HG02852 (cell line): ENCODE measurements at regions not wholly inside any gene's neighbourhood (a gene's known extent, or its start where the extent isn't known, plus 50 kb on each side); places are given as distances from the start of the nearest gene placed in this dataset.
A peak's percentile ranks its signal among the peaks of the same experiment; 100 is the strongest.
"Not testable (repeated sequence)": the region's sequence is repeated elsewhere in the genome, so short reads cannot be mapped to it uniquely, and the experiment has no call there.

ENCODE experiments used
- ATAC-seq: cut with Tn5 transposase; IDR thresholded peaks from one replicate; pipeline ENCODE4 v1.9.1; 2021; ENCODE audit warnings: mild to moderate bottlenecking, moderate library complexity; ENCODE audit not compliant: unreplicated experiment

DNA sequence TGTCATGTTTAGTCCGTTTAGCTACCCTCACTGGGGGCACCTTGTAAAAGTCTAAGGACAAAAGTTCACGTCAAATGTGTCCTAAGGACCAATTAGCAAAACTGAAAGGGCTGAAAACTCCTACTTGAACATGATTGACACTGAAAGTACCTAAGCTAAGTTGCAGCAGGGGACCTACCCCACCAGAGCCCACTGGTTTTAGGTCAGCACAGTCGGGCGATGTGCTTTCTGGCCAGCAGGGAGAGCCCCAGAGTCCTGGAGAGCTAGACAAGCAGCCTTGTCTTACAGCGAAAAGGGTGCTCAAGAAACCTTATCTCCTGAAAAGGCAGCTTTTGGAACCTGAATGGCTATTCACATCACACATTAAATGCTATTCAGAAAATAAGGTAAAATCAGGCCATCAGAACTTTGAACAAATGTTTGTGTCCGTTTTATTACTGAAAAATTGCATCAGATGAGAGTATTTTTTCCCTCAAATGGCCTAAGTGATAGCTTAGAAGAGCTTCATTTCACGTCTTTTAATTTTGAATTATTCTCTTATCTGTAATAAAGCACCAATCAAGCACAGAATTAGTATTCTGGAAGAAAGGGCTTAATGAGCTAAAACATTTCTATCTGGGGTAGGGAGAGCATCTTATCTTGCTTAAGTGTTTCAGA lies 52.2 kb upstream of the MKI67 start:
- no peak for ATAC-seq

DNA sequence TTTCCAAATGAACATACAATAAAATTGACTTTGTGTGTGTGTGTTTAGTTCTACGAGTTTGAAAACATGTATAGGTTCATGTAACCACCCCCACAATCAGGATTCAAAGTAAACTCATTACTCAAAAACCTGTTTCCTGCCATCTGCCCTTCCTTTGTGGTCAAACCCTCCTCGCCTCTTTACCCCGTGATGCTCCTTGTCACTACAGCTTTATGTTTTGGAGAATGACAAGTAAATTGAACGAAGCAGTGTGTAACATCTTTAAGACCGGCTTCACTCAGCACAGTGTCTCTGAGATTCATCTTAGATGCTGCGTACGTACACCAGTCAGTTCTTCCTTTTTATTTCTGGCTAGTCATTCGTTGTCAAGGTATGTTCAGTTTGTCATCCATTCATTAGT lies 54.6 kb upstream of the MKI67 start:
- no peak for ATAC-seq

DNA sequence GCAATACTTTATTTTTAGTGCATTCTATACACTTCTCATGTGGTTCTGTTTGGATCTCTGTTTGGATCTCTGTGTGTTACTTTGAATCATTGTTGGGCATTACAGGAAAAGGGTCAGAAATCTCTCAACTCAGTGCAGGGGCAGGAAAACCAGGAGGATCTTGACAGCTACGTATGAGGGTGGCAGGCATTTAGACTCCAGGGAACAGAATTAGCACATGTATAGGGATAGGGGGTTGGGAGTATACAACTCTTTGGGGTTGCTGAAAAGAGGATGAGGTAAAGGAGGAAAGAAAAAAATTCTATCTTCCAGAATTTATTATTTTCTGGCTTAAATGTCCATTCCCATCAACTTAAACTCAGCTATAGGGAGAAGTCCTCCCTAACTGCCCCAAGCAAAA lies 59.4 kb upstream of the MKI67 start:
- ATAC-seq, result no peak

DNA sequence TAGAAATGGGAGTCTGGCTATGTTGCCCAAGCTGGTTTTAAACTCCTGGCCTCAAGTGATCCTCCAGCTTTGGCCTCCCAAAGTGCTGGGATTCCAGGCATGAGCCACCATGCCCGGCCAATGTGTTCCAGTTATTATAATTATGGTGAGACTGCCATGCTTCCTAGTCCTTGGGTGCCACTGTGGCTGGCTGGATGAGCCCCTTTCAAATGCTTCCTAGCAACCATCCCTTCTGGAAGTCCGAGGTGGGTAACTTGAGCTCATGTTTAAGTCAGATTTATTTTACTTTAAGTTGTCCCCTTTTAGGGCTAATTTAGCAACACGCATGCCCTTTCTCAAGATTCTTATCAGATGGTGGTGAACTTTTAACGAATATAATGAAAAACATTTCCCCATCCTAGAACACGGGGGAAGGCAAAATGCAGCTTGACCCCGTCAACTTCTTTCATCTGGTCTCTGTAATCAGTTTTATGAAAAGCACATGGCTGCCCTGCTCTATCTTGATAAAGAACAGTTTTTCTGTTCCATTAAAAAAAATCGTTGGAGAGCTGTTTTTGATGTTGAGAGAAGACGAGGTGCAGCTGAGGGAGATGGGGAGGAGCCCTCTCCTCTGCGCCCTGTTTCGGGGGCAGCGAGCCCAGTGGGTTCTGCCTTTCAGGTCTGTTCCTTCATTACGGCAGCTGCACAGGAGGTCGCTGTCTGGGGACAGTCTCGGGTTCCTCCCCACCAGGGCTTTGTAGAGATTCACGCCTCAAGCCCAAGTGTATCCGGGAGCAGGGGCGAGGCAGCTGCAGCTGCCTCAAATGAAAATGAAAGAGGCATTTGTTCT lies 61.0 kb upstream of the MKI67 start:
- no peak for ATAC-seq

DNA sequence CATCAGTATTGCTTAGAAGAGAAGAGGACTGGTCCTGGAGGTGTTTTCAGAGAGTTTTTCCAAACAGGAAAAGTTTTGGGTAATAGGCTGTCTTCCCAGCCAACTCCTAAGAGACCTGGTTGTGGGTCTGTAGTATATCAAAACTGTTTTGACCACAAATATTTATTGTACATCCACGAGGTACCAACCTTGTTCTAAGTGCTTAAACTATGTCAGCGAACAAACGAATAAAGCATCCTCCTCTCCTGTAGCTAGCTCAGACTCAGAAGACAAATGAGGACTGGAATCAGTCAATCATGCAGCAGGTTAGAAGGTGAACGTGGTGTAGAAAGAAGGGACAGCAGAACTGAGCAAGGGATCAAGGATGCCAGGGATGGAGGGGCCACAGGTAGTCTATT lies 61.6 kb upstream of the MKI67 start:
- no peak for ATAC-seq

DNA sequence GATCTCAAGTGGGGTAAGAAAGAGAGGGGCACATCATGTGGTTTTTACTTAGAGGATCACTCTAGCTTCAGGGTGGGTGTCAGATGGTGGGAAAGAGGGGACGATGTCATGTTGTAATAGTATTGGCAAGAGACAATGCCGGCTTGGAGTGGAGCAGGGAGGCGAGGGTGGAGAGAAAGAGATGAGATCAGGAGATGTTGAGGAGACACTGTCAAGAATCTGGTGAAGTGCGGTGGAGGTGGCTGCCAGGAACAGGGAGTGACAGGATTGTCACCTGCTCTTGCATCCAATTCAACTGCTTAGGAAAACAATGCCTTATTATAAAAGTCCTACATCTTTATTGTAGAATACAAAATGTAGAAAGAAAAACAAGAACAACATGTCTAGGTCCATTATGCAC lies 63.0 kb upstream of the MKI67 start:
- ATAC-seq, result no peak

DNA sequence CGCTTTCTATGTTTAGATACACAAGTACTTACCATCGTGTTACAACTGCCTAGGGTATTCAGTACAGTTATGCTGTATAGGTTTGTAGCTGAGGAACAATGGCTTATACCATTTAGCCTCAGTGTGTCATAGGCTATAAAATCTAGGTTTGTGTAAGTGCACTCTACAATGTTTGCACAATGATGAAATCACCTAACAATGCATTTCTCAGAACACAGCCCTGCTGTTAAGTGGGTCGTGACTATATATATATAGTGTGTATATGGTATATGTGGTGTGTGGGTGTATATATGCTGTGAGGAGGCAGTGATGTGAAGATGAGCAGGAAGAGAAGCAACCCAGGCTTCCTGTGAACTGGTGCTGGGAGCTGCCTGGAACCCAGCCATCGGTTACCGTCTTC lies 65.6 kb upstream of the MKI67 start:
- ATAC-seq, result no peak

DNA sequence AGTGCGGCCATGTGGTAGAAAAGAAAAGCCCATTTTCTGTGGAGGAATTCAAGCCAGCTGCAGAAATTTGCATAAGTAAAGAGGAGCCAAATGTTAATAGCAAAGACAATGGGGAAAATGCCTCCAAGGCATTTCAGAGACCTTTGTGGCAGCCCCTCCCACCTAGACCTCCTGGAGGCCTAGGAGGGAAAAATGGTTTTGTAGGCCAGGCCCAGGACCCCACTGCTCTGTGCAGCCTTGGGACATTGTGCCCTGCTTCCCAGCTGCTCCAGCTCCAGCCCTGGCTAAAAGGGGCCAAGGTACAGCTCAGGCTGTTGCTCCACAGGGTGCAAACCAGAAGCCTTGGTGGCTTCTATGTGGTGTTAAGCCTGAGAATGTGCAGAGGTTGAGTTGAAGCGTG lies 75.6 kb upstream of the MKI67 start:
- not testable (repeated sequence) for ATAC-seq

DNA sequence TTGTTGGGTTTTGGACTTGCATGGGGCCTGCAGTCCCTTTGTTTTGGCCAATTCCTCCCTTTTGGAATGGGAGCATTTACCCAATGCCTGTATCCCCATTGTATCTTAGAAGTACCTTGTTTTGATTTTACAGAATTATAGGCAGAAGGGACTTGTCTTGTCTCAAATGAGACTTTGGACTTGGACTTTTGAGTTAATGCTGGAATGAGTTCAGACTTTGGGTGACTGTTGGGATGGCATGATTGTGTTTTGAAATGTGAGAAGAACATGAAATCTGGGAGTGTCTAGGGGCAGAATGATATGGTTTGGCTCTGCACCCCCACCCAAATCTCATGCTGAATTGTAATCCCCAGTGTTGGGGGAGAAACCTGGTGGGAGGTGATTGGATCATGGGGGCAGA lies 76.8 kb upstream of the MKI67 start:
- ATAC-seq, result no peak

DNA sequence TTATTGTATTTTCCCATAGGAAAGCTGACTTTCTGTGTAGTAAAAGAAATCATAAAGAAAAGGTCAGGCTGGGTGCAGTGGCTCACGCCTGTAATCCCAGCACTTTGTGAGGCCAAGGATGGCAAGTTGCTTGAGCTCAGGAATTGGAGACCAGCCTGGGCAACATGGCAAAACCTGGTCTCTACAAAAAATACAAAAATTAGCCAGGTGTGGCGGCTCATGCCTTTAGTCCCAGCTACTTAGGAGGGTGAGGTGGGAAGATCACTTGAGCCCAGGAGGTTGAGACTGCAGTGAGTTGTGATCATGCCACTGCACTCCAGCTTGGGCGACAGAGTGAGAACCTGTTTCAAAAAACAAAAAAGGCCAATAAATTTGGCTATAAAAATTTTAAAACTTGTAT lies 79.4 kb upstream of the MKI67 start:
- ATAC-seq, result not testable (repeated sequence)

DNA sequence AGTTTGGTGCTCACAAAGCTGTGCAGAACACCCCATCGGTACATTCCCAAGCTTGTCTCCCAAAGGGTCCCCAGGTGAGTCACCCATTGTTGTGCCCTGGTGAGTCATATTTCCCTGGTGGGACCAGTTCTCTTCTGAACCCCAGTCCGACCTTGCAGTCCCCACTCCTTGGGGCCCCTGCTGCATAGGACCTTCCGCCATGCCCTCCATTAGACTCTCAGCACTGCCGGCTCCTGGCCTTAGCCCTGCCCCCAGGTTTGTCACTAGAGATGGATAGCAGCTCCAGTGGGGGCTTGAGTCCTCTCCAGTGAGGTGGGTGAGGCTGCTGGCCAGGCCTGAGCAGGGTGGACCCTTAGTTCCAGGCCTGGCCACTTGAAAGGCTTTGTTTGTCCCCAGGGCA lies 80.5 kb upstream of the MKI67 start:
- ATAC-seq, result no peak

DNA sequence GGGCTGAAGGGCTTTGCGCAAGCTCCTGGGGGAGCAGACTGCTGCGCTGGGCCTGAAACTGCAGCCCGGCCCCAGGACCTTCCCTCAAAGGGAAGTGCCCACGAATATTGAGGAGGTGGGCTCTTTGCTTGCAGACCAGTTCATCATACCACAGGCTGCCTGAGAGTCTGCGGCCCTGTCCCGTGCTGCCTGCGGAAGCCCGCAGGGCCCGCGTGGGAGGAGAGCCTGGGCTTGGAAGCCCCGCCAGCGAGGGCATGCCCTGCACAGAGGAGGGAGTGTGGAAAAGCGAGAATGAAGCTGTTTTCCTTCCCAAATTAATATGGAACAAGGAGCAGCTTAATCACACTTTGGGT lies 83.6 kb upstream of the MKI67 start:
- ATAC-seq, result no peak

DNA sequence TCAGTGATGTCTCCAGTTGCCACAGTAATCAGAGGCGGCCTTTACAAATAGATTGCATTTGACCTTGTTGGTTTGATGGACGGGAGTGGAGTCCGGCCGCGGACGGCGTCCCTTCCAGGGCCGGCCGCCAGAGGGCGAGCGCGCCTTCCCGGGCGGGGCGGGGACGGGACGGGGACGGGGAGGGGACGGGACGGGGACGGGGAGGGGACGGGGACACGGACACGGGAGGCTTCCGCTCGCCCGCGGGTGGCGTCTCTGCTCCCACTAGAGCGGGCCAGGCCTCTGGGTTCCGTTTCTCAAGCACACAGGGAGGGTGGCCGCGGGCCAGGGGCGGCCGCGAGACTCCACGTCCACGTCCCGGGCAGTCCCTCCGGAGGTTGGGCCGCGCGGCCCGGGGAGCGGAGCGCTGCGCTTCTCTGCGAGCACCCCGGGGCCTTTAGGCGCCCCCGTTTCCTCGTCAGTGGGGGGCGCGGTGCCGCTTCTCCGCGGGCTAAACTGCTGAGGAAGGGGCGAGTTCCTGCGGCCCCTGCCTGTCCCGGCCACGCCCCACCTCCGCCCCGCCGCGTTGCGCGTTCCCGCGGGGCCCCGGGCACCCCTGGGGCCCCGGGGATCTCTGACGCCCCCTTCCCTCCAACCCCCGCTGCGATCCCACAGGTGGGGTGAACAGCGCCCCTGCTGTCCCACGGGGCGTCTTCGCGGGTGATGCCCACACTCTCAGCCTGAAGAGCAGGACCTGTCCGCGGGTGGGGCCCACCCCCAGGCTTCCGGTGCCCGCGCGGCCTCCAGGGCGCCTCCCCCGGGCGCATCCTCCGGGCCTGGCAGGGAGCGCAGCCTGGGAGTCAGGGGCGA lies 84.2 kb upstream of the MKI67 start:
- ATAC-seq, result peak; percentile 48

DNA sequence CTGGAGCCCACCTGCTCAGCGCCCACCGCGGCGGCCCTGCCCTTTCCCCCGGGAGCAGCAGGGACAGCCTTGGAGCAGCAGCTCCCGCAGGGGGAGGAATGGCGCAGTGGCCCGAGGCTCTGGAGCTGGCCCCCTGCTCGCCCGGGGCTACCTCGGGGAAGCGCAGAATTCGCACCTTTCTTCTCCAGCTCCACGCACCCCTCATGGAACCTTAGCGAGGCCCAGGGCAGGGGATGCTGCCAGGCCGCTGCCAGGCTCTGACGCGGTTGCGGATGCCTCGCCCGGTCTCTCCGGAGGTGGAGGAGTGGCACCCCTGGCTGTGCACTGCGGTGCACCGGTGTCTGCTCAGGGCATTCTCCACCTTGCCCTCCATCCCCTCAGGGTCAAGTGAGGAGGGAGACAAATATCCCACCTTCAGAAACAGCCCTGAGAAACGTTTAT lies 84.9 kb upstream of the MKI67 start:
- no peak for ATAC-seq

DNA sequence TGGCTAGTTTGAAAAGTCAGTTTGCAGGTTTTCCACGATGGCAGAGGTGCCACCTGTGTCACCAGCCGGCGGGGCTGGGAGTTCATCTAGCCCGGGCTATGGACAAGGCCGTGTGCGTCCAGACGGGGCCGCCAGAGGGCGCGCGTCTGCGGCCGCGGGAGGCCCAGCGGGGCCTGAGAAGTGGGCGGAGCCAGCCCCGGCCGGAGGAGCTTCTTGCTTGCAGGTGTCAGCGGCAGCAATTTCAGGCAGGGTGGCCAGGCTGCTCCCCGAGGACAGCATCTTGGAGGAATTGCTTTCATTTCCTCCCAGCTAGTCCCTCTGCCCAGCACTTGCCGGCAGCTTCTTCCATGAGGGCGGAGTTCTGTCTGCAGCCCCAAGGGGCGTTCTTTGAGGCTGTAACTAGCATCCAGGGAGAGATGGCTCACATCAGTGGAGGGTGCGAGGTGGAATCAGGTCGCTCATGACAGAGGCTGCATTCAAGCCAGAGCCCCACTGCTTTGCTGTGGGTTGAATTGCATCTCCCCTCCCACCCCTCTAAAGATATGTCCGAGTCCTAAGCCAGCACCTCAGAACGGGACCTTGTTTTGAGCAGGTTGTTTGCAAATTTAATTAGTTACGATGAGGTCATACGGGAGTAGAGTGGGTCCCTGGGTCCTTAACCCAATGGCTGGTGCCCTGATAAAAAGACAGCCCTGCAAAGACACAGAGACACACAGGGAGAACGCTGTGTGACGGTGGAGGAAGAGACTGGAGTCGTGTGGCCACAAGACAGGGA lies 85.9 kb upstream of the MKI67 start:
- ATAC-seq, result peak; percentile 93

DNA sequence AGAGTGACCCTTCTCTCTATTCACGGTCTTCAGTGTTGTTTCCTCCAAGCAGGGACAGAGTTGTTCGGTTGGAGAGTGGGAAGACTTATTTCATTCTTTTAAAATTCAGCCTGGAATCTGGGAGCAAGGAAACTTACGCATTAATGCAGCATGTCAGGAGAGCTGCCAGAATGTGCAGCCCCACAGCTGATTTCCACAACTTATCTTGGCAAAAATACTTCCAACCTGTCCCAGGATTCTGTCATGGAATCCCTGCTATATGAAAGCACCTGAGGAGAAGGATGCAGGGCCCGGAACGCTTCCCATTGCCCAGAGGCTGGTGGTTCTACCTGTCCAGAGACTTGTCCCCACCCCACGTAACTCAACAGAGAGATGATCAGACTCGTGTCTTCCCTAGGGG lies 86.9 kb upstream of the MKI67 start:
- ATAC-seq, result no peak

DNA sequence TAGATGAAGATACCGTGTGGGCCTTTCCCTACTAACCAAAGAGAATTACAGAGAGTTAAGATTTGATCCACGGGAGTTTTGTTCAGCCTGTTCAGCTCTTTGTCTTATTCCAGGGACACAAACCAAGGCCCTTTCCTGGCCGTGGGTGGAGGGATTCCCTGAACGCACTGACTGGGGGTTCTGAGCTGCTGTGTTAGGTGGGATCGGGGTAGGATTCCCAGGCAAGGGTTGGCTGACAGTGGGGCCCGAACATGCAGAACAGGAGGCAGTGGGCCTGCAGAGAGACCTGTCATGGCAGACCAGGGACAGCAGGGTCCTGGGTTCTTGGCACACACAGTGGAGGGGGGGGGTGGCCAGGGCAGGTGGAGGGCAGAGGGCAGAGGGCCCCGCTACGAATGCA lies 89.5 kb upstream of the MKI67 start:
- no peak for ATAC-seq

DNA sequence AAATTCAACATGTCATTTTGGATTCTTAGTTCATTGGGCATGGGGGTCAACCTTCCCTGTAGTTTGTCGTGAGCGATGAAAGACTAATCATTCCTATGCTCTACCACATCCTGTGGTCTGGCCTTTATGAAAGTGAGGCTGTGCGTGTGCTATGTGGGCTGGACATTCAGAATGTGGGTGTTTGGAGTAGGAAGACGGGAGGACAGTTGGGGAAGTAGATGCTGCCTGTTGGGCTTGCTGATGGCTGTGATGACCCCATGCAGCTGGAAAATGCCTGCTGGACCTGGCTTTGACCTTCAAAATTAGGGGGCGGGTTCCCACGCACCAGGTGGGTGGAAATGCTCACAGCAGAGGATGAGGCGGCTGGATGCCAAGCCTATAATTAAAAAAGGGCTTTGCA lies 90.9 kb upstream of the MKI67 start:
- no peak for ATAC-seq

DNA sequence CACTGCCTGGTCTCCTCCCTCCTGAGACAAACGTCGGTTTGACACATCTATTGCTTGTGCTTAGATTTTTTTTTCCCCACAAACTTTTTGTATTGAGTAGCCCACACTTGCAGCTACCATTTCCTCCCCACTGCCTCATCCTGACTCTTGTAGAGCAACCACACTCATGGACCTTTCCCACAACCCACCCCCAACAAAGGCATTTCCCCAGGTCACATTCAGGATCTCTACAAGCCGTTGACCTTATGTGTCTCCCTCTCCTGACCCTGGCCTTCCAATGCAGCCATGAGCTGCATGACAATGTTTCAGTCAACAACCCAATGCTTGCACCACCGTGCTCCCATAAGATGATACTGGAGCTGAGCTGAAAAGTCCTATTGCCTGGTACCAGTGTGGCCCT lies 91.9 kb upstream of the MKI67 start:
- no peak for ATAC-seq

DNA sequence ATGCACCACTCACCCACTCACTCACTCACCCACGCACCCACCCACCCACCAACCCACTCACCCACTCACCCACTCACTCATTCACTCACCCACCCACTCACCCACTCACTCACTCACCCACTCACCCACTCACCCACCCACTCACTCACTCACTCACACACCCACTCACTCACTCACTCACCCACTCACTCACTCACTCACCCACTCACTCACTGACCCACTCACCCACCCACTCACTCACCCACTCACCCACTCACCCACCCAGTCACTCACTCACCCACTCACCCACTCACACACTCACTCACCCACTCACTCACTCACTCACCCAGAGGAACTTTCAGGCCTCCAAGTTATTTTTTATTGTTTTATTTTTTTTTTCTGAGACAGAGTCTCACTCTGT lies 93.1 kb upstream of the MKI67 start:
- no peak for ATAC-seq

DNA sequence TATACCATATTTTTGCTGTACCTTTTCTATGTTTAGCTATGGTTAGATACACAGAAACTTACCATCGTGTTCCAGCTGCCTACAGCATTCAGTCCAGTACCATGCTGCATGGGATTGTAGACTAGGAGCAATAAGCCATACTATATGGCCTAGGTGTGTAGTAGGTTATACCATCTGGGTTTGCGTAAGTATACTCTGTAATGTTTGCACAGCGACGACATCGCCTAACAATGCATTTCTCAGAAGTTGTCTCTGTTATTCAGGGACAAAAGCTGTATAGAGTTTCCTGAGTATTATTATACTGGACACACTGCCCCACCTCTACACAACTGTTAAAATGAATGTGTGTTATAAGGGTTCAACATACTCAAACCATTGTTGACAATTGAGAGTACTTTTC lies 93.8 kb upstream of the MKI67 start:
- ATAC-seq, result no peak
